C4-2B (cell line): ENCODE measurements at regions not wholly inside any gene's neighbourhood (a gene's known extent, or its start where the extent isn't known, plus 50 kb on each side); places are given as distances from the start of the nearest gene placed in this dataset.

ENCODE experiments used
- ZFX ChIP-seq: fragments of 450-650 bp; IDR thresholded peaks from 2 replicates; pipeline ENCODE4 v1.6.1; 2017
- TF ChIP-seq, protein P1 (sequence below): fragments of 450-650 bp; conservative IDR thresholded peaks from 2 replicates; pipeline ENCODE4 v1.5.1; 2017; ENCODE audit warnings: mild to moderate bottlenecking

- TF ChIP-seq, protein P1, sequence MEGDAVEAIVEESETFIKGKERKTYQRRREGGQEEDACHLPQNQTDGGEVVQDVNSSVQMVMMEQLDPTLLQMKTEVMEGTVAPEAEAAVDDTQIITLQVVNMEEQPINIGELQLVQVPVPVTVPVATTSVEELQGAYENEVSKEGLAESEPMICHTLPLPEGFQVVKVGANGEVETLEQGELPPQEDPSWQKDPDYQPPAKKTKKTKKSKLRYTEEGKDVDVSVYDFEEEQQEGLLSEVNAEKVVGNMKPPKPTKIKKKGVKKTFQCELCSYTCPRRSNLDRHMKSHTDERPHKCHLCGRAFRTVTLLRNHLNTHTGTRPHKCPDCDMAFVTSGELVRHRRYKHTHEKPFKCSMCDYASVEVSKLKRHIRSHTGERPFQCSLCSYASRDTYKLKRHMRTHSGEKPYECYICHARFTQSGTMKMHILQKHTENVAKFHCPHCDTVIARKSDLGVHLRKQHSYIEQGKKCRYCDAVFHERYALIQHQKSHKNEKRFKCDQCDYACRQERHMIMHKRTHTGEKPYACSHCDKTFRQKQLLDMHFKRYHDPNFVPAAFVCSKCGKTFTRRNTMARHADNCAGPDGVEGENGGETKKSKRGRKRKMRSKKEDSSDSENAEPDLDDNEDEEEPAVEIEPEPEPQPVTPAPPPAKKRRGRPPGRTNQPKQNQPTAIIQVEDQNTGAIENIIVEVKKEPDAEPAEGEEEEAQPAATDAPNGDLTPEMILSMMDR: no peak
- TF ChIP-seq ZFX: no peak
Observed at GRCh38 chr1:31524186-31524901, 52.0 kb upstream of the TINAGL1 start.
